Choroid plexus epithelial cell (primary cell): ENCODE measurements at regions not wholly inside any gene's neighbourhood (a gene's known extent, or its start where the extent isn't known, plus 50 kb on each side); places are given as distances from the start of the nearest gene placed in this dataset.

ENCODE experiments used
- DNase-seq: peaks from one replicate; pipeline ENCODE4 v3.0.0-alpha.2; 2010; ENCODE audit warnings: low read depth
- H3K4me3 ChIP-seq: 2 replicates; pipeline ENCODE4 v1.5.1; 2011; ENCODE audit warnings: low read depth, mild to moderate bottlenecking, control low read depth, low read length, moderate library complexity
- TF ChIP-seq, protein P1 (sequence below): conservative IDR thresholded peaks from 2 replicates; pipeline ENCODE4 v1.5.1; 2011; ENCODE audit warnings: low read depth, mild to moderate bottlenecking, control low read depth, inconsistent platforms, low read length, moderate library complexity

GRCh38 chr2:236940916-236941520, 144.7 kb upstream of the COPS8 start:
- no peak overlapping the region for H3K4me3 ChIP-seq
- TF ChIP-seq, protein P1, sequence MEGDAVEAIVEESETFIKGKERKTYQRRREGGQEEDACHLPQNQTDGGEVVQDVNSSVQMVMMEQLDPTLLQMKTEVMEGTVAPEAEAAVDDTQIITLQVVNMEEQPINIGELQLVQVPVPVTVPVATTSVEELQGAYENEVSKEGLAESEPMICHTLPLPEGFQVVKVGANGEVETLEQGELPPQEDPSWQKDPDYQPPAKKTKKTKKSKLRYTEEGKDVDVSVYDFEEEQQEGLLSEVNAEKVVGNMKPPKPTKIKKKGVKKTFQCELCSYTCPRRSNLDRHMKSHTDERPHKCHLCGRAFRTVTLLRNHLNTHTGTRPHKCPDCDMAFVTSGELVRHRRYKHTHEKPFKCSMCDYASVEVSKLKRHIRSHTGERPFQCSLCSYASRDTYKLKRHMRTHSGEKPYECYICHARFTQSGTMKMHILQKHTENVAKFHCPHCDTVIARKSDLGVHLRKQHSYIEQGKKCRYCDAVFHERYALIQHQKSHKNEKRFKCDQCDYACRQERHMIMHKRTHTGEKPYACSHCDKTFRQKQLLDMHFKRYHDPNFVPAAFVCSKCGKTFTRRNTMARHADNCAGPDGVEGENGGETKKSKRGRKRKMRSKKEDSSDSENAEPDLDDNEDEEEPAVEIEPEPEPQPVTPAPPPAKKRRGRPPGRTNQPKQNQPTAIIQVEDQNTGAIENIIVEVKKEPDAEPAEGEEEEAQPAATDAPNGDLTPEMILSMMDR, result no peak
- DNase-seq, result no peak

GRCh38 chr2:236941551-236941950, 144.1 kb upstream of the COPS8 start:
- TF ChIP-seq, protein P1, result no peak
- DNase-seq, result no peak
- no peak overlapping the region for H3K4me3 ChIP-seq

DNA sequence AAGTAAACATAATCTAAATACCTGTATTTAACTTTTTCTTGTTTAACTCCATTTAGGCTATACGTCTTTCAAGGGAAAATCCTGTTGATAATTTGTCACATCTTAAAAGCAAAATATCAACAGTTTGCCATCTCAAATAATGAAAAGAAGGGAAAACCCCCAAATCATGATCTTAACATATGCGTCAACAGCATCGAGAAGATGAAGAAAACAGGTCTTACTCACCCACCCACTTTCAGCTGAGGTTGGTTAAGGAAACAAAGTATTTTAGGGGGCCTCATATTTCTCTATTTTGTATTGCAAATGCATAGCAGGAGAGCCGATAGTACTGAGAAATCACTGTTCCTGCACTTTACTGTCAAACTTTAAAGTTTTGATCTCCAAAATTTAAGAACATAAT, 143.1 kb upstream of the COPS8 start:
- H3K4me3 ChIP-seq, result no peak overlapping the region
- TF ChIP-seq, protein P1, result no peak
- DNase-seq, result no peak

- no peak for DNase-seq
- H3K4me3 ChIP-seq, result no peak overlapping the region
- TF ChIP-seq, protein P1, result no peak
Measured at GRCh38 chr2:236943068-236943467, 142.6 kb upstream of the COPS8 start.

DNA sequence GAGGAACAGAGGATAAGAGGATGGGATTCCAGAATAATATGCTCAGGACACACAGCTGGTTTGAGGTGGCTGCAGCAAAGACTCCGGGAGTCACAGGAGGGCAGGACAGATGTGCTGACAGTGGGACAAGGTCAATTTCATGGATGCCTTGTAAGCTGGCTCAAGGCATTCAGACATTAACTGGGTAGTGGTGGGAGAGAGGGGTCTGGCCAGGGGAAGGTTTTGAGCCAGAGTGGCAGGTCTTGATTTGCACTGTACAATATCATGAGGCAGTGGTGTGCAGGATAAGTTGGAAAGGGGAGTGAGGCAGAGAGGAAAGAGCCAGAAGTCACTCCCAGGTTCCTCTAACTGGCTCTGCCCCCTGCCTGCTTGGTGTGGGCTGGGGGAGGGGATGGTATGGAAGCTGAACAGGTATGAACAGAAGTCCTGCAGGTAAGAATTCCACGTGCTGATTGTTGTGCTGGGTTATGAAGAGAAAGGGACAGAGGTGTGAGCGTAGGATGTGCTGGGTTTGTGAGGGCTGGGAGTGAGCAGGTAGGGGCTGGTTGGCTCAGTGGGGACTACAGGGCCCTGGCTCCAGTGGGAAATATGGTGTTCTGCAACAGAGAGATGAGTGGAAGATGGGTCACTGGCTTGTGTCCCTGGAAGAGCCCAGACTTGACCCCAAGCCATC, 141.7 kb upstream of the COPS8 start:
- TF ChIP-seq, protein P1, result no peak
- no peak for DNase-seq
- no peak overlapping the region for H3K4me3 ChIP-seq

GRCh38 chr2:236944561-236944960, 141.1 kb upstream of the COPS8 start:
- TF ChIP-seq, protein P1, result no peak

GRCh38 chr2:236945431-236946016, 140.2 kb upstream of the COPS8 start:
- no peak for DNase-seq
- TF ChIP-seq, protein P1, result no peak
- no peak overlapping the region for H3K4me3 ChIP-seq

More at GRCh38 chr2:236944561-236944960, 141.1 kb upstream of the COPS8 start:
- H3K4me3 ChIP-seq, result no peak overlapping the region
- no peak for DNase-seq
